Smooth muscle cell (in vitro differentiated cells): ENCODE measurements at regions not wholly inside any gene's neighbourhood (a gene's known extent, or its start where the extent isn't known, plus 50 kb on each side); places are given as distances from the start of the nearest gene placed in this dataset.

ENCODE experiments used
- DNase-seq: peaks from one replicate; lab custom pipeline; 2025; ENCODE audit not compliant: unreplicated experiment; lab: John Stamatoyannopoulos, UW
- H2AFZ ChIP-seq: fragments of 200-600 bp; sonication (generic); 2 replicates; pipeline ENCODE4 v1.6.0; 2016; ENCODE audit warnings: antibody characterized with exemption, low read depth, mild to moderate bottlenecking
- H3F3A ChIP-seq: fragments of 200-600 bp; sonication (generic); 2 replicates; pipeline ENCODE4 v1.6.0; 2017; ENCODE audit warnings: antibody characterized with exemption, low read depth
- H3K27ac ChIP-seq: fragments of 200-600 bp; sonication (generic); 2 replicates; pipeline ENCODE4 v1.5.1; 2016; ENCODE audit warnings: low read depth, mild to moderate bottlenecking
- H3K27me3 ChIP-seq: fragments of 200-600 bp; sonication (generic); 2 replicates; pipeline ENCODE4 v1.6.1; 2016; ENCODE audit warnings: low read depth, mild to moderate bottlenecking
- H3K36me3 ChIP-seq: fragments of 200-600 bp; sonication (generic); 2 replicates; pipeline ENCODE4 v1.5.1; 2016; ENCODE audit warnings: low read depth
- H3K4me1 ChIP-seq: fragments of 200-600 bp; sonication (generic); 2 replicates; pipeline ENCODE4 v1.5.1; 2016; ENCODE audit warnings: low read depth
- H3K4me2 ChIP-seq: fragments of 200-600 bp; sonication (generic); 2 replicates; pipeline ENCODE4 v1.6.0; 2016; ENCODE audit warnings: mild to moderate bottlenecking
- H3K4me3 ChIP-seq: fragments of 200-600 bp; sonication (generic); 2 replicates; pipeline ENCODE4 v1.5.1; 2016; ENCODE audit warnings: mild to moderate bottlenecking
- H3K79me2 ChIP-seq: fragments of 200-600 bp; sonication (generic); 2 replicates; pipeline ENCODE4 v1.6.0; 2016; ENCODE audit warnings: low read depth, mild to moderate bottlenecking
- H3K9ac ChIP-seq: fragments of 200-600 bp; sonication (generic); 2 replicates; pipeline ENCODE4 v1.6.0; 2016; ENCODE audit warnings: low read depth
- H3K9me3 ChIP-seq: fragments of 200-600 bp; sonication (generic); replicated peaks from 2 replicates; pipeline ENCODE4 v1.5.1; 2016; ENCODE audit warnings: low read depth
- H4K20me1 ChIP-seq: fragments of 200-600 bp; sonication (generic); 2 replicates; pipeline ENCODE4 v1.6.0; 2016; ENCODE audit warnings: low read depth
- WGBS: methylation state at CpG from one replicate; pipeline ENCODE4 v1.1.7; 2016; ENCODE audit warnings: low lambda C conversion rate; 5-methylcytosine and 5-hydroxymethylcytosine counted together
- TF ChIP-seq, protein P1 (sequence below): fragments of 200-600 bp; sonication (generic); IDR thresholded peaks from 2 replicates; pipeline ENCODE4 v1.5.1; 2017; ENCODE audit warnings: borderline replicate concordance, mild to moderate bottlenecking, antibody characterized with exemption; ENCODE audit not compliant: insufficient read depth, poor library complexity, severe bottlenecking

DNA sequence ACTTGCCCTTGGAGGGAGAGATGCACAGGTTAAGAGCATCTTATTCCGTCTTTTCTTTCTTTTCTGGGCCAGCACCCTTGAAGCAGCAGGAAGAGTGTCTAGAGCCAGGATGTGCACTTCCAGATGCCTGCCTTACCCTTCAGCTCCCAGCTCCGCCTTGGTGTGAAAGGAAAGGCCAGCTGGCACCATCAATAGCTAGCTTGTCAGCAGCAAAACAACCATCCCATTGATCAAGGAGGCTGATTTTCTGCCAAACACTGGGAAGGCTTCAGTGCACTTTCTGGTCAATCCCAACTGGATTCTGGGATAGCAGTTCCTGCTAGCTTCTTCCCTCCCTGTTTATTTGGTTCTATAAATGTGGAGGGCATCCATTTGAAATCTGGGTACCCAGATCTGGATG, 110.9 kb upstream of the GALNT15 start:
- Histone ChIP-seq H3K79me2 (no peaks in the 10 kb centered on the region), H3K9ac (no peak overlapping the region), H3K9me3 (no peaks in the 10 kb centered on the region), H3K4me2 (no peak overlapping the region), H3K27me3 (no peaks in the 10 kb centered on the region), H3K27ac (no peak overlapping the region), H3F3A (peaks cover 12% of the 10 kb centered on the region), H4K20me1 (no peaks in the 10 kb centered on the region), H2AFZ (no peak overlapping the region), H3K4me3 (no peak overlapping the region), H3K36me3 (no peaks in the 10 kb centered on the region), H3K4me1 (peaks cover 6% of the 10 kb centered on the region)
- 92% methylated on average over 2 of the region's 2 CpGs for WGBS
- DNase-seq = no peak
- TF ChIP-seq, protein P1, sequence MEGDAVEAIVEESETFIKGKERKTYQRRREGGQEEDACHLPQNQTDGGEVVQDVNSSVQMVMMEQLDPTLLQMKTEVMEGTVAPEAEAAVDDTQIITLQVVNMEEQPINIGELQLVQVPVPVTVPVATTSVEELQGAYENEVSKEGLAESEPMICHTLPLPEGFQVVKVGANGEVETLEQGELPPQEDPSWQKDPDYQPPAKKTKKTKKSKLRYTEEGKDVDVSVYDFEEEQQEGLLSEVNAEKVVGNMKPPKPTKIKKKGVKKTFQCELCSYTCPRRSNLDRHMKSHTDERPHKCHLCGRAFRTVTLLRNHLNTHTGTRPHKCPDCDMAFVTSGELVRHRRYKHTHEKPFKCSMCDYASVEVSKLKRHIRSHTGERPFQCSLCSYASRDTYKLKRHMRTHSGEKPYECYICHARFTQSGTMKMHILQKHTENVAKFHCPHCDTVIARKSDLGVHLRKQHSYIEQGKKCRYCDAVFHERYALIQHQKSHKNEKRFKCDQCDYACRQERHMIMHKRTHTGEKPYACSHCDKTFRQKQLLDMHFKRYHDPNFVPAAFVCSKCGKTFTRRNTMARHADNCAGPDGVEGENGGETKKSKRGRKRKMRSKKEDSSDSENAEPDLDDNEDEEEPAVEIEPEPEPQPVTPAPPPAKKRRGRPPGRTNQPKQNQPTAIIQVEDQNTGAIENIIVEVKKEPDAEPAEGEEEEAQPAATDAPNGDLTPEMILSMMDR = no peak

- no peak overlapping the region for H3K4me2 ChIP-seq
- 54% methylated on average over 3 of the region's 3 CpGs for WGBS
- H3K9me3 ChIP-seq = no peaks in the 10 kb centered on the region
- TF ChIP-seq, protein P1 = no peak
- H3K4me1 ChIP-seq = peaks cover 3% of the 10 kb centered on the region
- no peaks in the 10 kb centered on the region for H3K36me3 ChIP-seq
- no peak for DNase-seq
- peak overlapping the region; percentile 39 for H2AFZ ChIP-seq
- H3K79me2 ChIP-seq = no peaks in the 10 kb centered on the region
- H3F3A ChIP-seq = peaks cover 12% of the 10 kb centered on the region
- peak overlapping the region; percentile 32 for H3K27ac ChIP-seq
- H3K4me3 ChIP-seq = no peak overlapping the region
- H3K27me3 ChIP-seq = no peaks in the 10 kb centered on the region
- no peak overlapping the region for H3K9ac ChIP-seq
- H4K20me1 ChIP-seq = no peaks in the 10 kb centered on the region
These were observed 109.7 kb upstream of the GALNT15 start for GRCh38 chr3:16064642-16065414.

DNA sequence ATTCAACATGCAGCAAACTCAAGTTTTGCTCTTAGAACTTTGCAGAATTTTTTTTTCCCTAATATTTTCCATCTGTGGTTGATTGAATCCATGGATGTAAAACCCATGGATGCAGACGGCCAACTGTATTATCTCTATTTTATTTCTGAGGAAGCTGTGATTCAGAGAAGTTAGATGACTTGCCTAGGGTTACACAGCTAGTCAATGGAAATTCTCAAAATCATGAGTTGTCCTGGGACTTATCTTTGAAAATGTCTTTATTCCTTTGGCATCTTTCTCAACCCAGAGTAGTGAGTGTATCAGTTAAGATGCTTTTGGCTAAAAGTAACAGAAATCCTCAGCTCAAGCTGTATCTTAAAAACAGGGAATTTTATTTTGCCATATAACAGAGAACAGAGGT, 107.9 kb upstream of the GALNT15 start:
- TF ChIP-seq, protein P1 = no peak
- Histone ChIP-seq H3K4me1 (no peaks in the 10 kb centered on the region), H4K20me1 (no peaks in the 10 kb centered on the region), H3K79me2 (no peaks in the 10 kb centered on the region), H2AFZ (no peak overlapping the region), H3K27me3 (no peaks in the 10 kb centered on the region), H3K9ac (peak overlapping the region; percentile 60), H3F3A (peaks cover 7% of the 10 kb centered on the region), H3K4me3 (no peak overlapping the region), H3K4me2 (no peak overlapping the region), H3K36me3 (no peaks in the 10 kb centered on the region), H3K9me3 (no peaks in the 10 kb centered on the region), H3K27ac (peak overlapping the region; percentile 92)
- 58% methylated on average over 1 of the region's 1 CpG for WGBS
- no peak for DNase-seq

- DNase-seq = no peak
- Histone ChIP-seq H2AFZ (no peak overlapping the region), H3K36me3 (no peaks in the 10 kb centered on the region), H3F3A (peaks cover 5% of the 10 kb centered on the region), H3K4me3 (no peak overlapping the region), H3K4me1 (no peaks in the 10 kb centered on the region), H4K20me1 (no peaks in the 10 kb centered on the region), H3K79me2 (no peaks in the 10 kb centered on the region), H3K27me3 (no peaks in the 10 kb centered on the region), H3K27ac (peak overlapping the region; percentile 92), H3K9ac (peak overlapping the region; percentile 62), H3K4me2 (no peak overlapping the region), H3K9me3 (no peaks in the 10 kb centered on the region)
- TF ChIP-seq, protein P1 = no peak
- 55% methylated on average over 6 of the region's 6 CpGs for WGBS
These were observed 107.5 kb upstream of the GALNT15 start for GRCh38 chr3:16066975-16067374.
